Endodermal cell (in vitro differentiated cells): ENCODE measurements at regions not wholly inside any gene's neighbourhood (a gene's known extent, or its start where the extent isn't known, plus 50 kb on each side); places are given as distances from the start of the nearest gene placed in this dataset.

Experiments used
- DNase-seq: peaks from one replicate; pipeline ENCODE4 v3.0.0-alpha.2; 2017
- H3K27ac ChIP-seq: 2 replicates; pipeline ENCODE4 v1.5.1; 2013; ENCODE audit warnings: mild to moderate bottlenecking, low read depth, low read length, moderate library complexity
- H3K27me3 ChIP-seq: 2 replicates; pipeline ENCODE4 v1.6.1; 2013; ENCODE audit warnings: mild to moderate bottlenecking, low read length, moderate library complexity; ENCODE audit not compliant: insufficient read depth, control insufficient read depth, poor library complexity, severe bottlenecking
- H3K36me3 ChIP-seq: 2 replicates; pipeline ENCODE4 v1.7.0; 2013; ENCODE audit warnings: mild to moderate bottlenecking, low read length, moderate library complexity; ENCODE audit not compliant: control insufficient read depth, insufficient read depth
- H3K4me1 ChIP-seq: one replicate; pipeline ENCODE4 v1.7.0; 2013; ENCODE audit warnings: low read length; ENCODE audit not compliant: control insufficient read depth, insufficient read depth
- H3K4me3 ChIP-seq: 2 replicates; pipeline ENCODE4 v1.5.1; 2013; ENCODE audit warnings: mild to moderate bottlenecking, low read length, moderate library complexity
- H3K9ac ChIP-seq: 2 replicates; pipeline ENCODE4 v1.6.1; 2013; ENCODE audit warnings: mild to moderate bottlenecking, low read length, moderate library complexity; ENCODE audit not compliant: poor library complexity, severe bottlenecking; ENCODE audit errors: extremely low read depth
- H3K9me3 ChIP-seq: 2 replicates; pipeline ENCODE4 v1.6.1; 2013; ENCODE audit warnings: mild to moderate bottlenecking, low read length, moderate library complexity; ENCODE audit not compliant: control insufficient read depth
- H3K27ac Mint-ChIP-seq: 2 replicates; pipeline ENCODE4 v1.8.0; 2020; ENCODE audit warnings: mixed read lengths
- H3K27me3 Mint-ChIP-seq: 2 replicates; pipeline ENCODE4 v1.8.0; 2021; ENCODE audit warnings: mild to moderate bottlenecking, mixed read lengths; ENCODE audit not compliant: insufficient read depth
- H3K36me3 Mint-ChIP-seq: 2 replicates; pipeline ENCODE4 v1.8.0; 2020; ENCODE audit warnings: low read depth, mixed read lengths
- H3K4me1 Mint-ChIP-seq: 2 replicates; pipeline ENCODE4 v1.8.0; 2020; ENCODE audit warnings: mixed read lengths
- H3K4me3 Mint-ChIP-seq: 2 replicates; pipeline ENCODE4 v1.8.0; 2020; ENCODE audit warnings: mild to moderate bottlenecking, moderate library complexity, mixed read lengths
- H3K9me3 Mint-ChIP-seq: 2 replicates; pipeline ENCODE4 v1.8.0; 2020; ENCODE audit warnings: mild to moderate bottlenecking, mixed read lengths
- WGBS, 2 experiments: methylation state at CpG; one replicate each; pipeline versions ENCODE4 v1.1.5 to v1.1.7; 2013; ENCODE audit warnings: missing lambda C conversion rate in 2 of 2, mixed read lengths in 1 of 2; ENCODE audit not compliant: insufficient coverage in 1 of 2, insufficient read length in 1 of 2; 5-methylcytosine and 5-hydroxymethylcytosine counted together
- TF ChIP-seq, protein P1 (sequence below): fragments of 200-600 bp; sonication (generic); conservative IDR thresholded peaks from 2 replicates; pipeline ENCODE4 v1.5.0; 2021; ENCODE audit warnings: antibody characterized with exemption, mild to moderate bottlenecking

DNA sequence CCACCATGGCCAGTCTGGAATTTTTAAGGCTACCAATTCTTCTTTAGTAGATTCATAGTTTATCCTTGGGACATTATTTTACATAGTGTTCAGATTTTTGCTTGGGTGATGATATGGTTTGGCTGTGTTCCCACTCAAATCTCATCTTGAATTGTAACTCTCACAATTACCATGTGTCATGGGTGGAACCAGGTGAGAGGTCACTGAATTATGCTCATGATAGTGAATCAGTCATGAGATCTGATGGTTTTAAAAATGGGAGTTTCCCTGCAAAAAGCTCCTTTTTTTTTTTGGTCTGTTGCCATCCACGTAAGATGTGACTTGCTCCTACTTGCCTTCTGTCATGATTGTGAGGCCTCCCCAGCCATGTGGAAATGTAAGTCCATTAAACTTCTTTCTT lies 163.9 kb downstream of the GABRG2 start:
- Mint-ChIP-seq H3K4me3 (no peak overlapping the region), H3K4me1 (no peaks in the 10 kb centered on the region), H3K9me3 (peaks cover 57% of the 10 kb centered on the region), H3K27ac (no peak overlapping the region), H3K36me3 (peaks cover 54% of the 10 kb centered on the region), H3K27me3 (peaks cover 4% of the 10 kb centered on the region)
- Histone ChIP-seq H3K4me3 (no peak overlapping the region), H3K4me1 (no peaks in the 10 kb centered on the region), H3K36me3 (no peaks in the 10 kb centered on the region), H3K27me3 (no peaks in the 10 kb centered on the region), H3K9ac (no peak overlapping the region), H3K9me3 (peaks cover 35% of the 10 kb centered on the region), H3K27ac (no peak overlapping the region)
- TF ChIP-seq, protein P1, sequence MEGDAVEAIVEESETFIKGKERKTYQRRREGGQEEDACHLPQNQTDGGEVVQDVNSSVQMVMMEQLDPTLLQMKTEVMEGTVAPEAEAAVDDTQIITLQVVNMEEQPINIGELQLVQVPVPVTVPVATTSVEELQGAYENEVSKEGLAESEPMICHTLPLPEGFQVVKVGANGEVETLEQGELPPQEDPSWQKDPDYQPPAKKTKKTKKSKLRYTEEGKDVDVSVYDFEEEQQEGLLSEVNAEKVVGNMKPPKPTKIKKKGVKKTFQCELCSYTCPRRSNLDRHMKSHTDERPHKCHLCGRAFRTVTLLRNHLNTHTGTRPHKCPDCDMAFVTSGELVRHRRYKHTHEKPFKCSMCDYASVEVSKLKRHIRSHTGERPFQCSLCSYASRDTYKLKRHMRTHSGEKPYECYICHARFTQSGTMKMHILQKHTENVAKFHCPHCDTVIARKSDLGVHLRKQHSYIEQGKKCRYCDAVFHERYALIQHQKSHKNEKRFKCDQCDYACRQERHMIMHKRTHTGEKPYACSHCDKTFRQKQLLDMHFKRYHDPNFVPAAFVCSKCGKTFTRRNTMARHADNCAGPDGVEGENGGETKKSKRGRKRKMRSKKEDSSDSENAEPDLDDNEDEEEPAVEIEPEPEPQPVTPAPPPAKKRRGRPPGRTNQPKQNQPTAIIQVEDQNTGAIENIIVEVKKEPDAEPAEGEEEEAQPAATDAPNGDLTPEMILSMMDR = no peak
- 73% methylated on average over 1 of the region's 1 CpG; no CpG with 5 or more reads in 1 of the 2 experiments for WGBS, 2 experiments
- no peak for DNase-seq

DNA sequence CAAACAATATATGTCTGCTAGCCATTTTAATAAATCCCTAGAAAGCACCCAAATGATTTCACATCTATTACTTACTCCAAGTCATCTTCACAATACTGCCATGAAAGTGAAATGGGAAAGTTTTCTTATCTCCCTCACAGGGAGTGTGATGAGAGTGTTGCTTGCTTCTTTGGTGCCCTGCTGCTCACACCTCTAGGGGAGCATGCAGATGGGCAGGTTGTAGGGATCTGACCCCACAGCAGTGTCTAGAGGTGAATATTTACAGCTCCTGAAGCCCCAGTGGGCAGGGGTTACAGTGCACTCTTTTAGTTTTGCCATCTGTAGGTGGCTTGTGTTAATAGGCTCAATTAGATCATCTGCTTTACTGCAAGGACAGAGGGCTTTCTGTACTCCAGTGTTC lies 173.2 kb downstream of the GABRG2 start:
- H3K36me3 ChIP-seq = no peaks in the 10 kb centered on the region
- Mint-ChIP-seq H3K27ac (no peak overlapping the region), H3K36me3 (peaks cover 28% of the 10 kb centered on the region), H3K27me3 (peaks cover 56% of the 10 kb centered on the region), H3K4me1 (peaks cover 32% of the 10 kb centered on the region), H3K4me3 (no peak overlapping the region), H3K9me3 (peaks cover 30% of the 10 kb centered on the region)
- no peak overlapping the region for H3K9ac ChIP-seq
- peaks cover 36% of the 10 kb centered on the region for H3K27me3 ChIP-seq
- H3K27ac ChIP-seq = no peak overlapping the region
- DNase-seq = peak; percentile 54
- H3K4me1 ChIP-seq = peaks cover 20% of the 10 kb centered on the region
- TF ChIP-seq, protein P1 = peak; percentile 38
- H3K4me3 ChIP-seq = no peak overlapping the region
- H3K9me3 ChIP-seq = peaks cover 34% of the 10 kb centered on the region

DNA sequence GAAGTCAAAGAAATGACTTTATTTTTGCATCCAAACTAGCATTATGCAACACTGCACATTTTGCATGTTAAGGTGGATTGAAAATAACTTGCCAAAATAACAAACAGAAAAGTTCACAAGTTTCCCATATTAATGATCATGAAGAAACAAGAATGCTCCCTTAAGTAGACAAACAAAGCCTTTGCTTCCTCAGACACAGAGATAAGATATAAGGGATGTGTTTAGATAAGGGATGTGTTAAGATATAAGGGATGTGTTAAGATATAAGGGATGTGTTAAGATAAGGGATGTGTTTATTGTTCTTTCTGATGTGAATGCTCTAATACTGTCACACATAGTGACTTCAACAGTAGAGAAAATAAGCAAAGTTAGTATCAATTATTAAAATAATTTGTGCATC lies 174.8 kb downstream of the GABRG2 start:
- H3K9ac ChIP-seq = no peak overlapping the region
- peaks cover 20% of the 10 kb centered on the region for H3K4me1 ChIP-seq
- H3K9me3 Mint-ChIP-seq = peaks cover 14% of the 10 kb centered on the region
- DNase-seq = no peak
- H3K27ac ChIP-seq = no peak overlapping the region
- H3K27me3 Mint-ChIP-seq = peaks cover 47% of the 10 kb centered on the region
- H3K36me3 ChIP-seq = no peaks in the 10 kb centered on the region
- H3K27me3 ChIP-seq = peaks cover 36% of the 10 kb centered on the region
- H3K27ac Mint-ChIP-seq = no peak overlapping the region
- peak overlapping the region; percentile 47 for H3K4me3 ChIP-seq
- TF ChIP-seq, protein P1 = no peak
- H3K9me3 ChIP-seq = peaks cover 17% of the 10 kb centered on the region
- peaks cover 32% of the 10 kb centered on the region for H3K4me1 Mint-ChIP-seq
- H3K36me3 Mint-ChIP-seq = peaks cover 13% of the 10 kb centered on the region
- no peak overlapping the region for H3K4me3 Mint-ChIP-seq
